H9 (cell line): ENCODE measurements at regions not wholly inside any gene's neighbourhood (a gene's known extent, or its start where the extent isn't known, plus 50 kb on each side); places are given as distances from the start of the nearest gene placed in this dataset.

Experiments used
- DNase-seq: peaks from one replicate; pipeline ENCODE4 v3.0.0-alpha.2; 2017
- H2AFZ ChIP-seq: one replicate; pipeline ENCODE4 v1.6.1; 2013; ENCODE audit warnings: mild to moderate bottlenecking, low read length, control low read depth, moderate library complexity
- H2AK5ac ChIP-seq: 2 replicates; pipeline ENCODE4 v1.6.1; 2013; ENCODE audit warnings: low read length, control low read depth, mixed read lengths; ENCODE audit not compliant: insufficient read length
- H2BK120ac ChIP-seq: one replicate; pipeline ENCODE4 v1.6.1; 2013; ENCODE audit warnings: low read depth, mild to moderate bottlenecking, low read length, control low read depth, inconsistent platforms; ENCODE audit not compliant: poor library complexity, severe bottlenecking
- H2BK12ac ChIP-seq: 2 replicates; pipeline ENCODE4 v1.6.1; 2013; ENCODE audit warnings: low read length, control low read depth, mixed read lengths, low read depth; ENCODE audit not compliant: insufficient read length
- H2BK15ac ChIP-seq: 2 replicates; pipeline ENCODE4 v1.6.1; 2013; ENCODE audit warnings: low read depth, low read length, control low read depth
- H2BK20ac ChIP-seq: one replicate; pipeline ENCODE4 v1.6.1; 2013; ENCODE audit warnings: low read depth, mild to moderate bottlenecking, low read length, control low read depth, inconsistent platforms; ENCODE audit not compliant: poor library complexity, severe bottlenecking
- H2BK5ac ChIP-seq: 2 replicates; pipeline ENCODE4 v1.6.1; 2013; ENCODE audit warnings: low read length, control low read depth, mixed read lengths; ENCODE audit not compliant: insufficient read length
- H3K14ac ChIP-seq: 2 replicates; pipeline ENCODE4 v1.6.1; 2013; ENCODE audit warnings: low read length, control low read depth; ENCODE audit not compliant: insufficient read depth
- H3K18ac ChIP-seq: 2 replicates; pipeline ENCODE4 v1.6.1; 2013; ENCODE audit warnings: low read depth, mild to moderate bottlenecking, mixed read lengths, low read length, control low read depth; ENCODE audit not compliant: insufficient read length
- H3K23ac ChIP-seq: 2 replicates; pipeline ENCODE4 v1.6.1; 2013; ENCODE audit warnings: low read length, control low read depth, mixed read lengths, low read depth; ENCODE audit not compliant: insufficient read length
- H3K23me2 ChIP-seq: 2 replicates; pipeline ENCODE4 v1.6.1; 2013; ENCODE audit warnings: low read depth, mild to moderate bottlenecking, mixed read lengths, low read length, control low read depth; ENCODE audit not compliant: insufficient read length, poor library complexity, severe bottlenecking
- H3K27ac ChIP-seq: 2 replicates; pipeline ENCODE4 v1.5.1; 2013; ENCODE audit warnings: low read length, control low read depth, mixed read lengths, low read depth; ENCODE audit not compliant: insufficient read length
- H3K27me3 ChIP-seq: 2 replicates; pipeline ENCODE4 v1.6.1; 2013; ENCODE audit warnings: low read length, control low read depth, inconsistent platforms; ENCODE audit not compliant: insufficient read depth
- H3K4ac ChIP-seq: 2 replicates; pipeline ENCODE4 v1.6.1; 2013; ENCODE audit warnings: low read depth, mild to moderate bottlenecking, control low read depth, inconsistent platforms, low read length, moderate library complexity
- H3K4me1 ChIP-seq: 2 replicates; pipeline ENCODE4 v1.6.1; 2013; ENCODE audit warnings: low read length, control low read depth, inconsistent platforms; ENCODE audit not compliant: insufficient read depth
- H3K4me2 ChIP-seq: 2 replicates; pipeline ENCODE4 v1.6.1; 2013; ENCODE audit warnings: low read length, control low read depth, mixed read lengths; ENCODE audit not compliant: insufficient read length, insufficient read depth
- H3K56ac ChIP-seq: 2 replicates; pipeline ENCODE4 v1.6.1; 2013; ENCODE audit warnings: low read depth, mild to moderate bottlenecking, mixed read lengths, low read length, control low read depth; ENCODE audit not compliant: insufficient read length
- H3K79me1 ChIP-seq: 2 replicates; pipeline ENCODE4 v1.6.1; 2013; ENCODE audit warnings: low read depth, mild to moderate bottlenecking, moderate library complexity, low read length, control low read depth, inconsistent platforms; ENCODE audit not compliant: insufficient read depth, poor library complexity, severe bottlenecking
- H3K79me2 ChIP-seq: 2 replicates; pipeline ENCODE4 v1.6.1; 2013; ENCODE audit warnings: low read length, control low read depth, inconsistent platforms; ENCODE audit not compliant: insufficient read depth
- H3K9ac ChIP-seq: 2 replicates; pipeline ENCODE4 v1.6.1; 2013; ENCODE audit warnings: low read length, control low read depth, mixed read lengths; ENCODE audit not compliant: insufficient read length; ENCODE audit errors: extremely low read depth
- H3K9me3 ChIP-seq: one replicate; pipeline ENCODE4 v1.6.1; 2013; ENCODE audit warnings: low read depth, low read length, inconsistent platforms; ENCODE audit not compliant: control insufficient read depth
- H3T11ph ChIP-seq: one replicate; pipeline ENCODE4 v1.6.1; 2013; ENCODE audit warnings: mild to moderate bottlenecking, low read length, control low read depth, inconsistent platforms
- H4K20me1 ChIP-seq: one replicate; pipeline ENCODE4 v1.6.1; 2013; ENCODE audit not compliant: control insufficient read depth, insufficient read length, insufficient read depth
- H4K5ac ChIP-seq: 2 replicates; pipeline ENCODE4 v1.6.1; 2013; ENCODE audit warnings: low read depth, mild to moderate bottlenecking, mixed read lengths, low read length, control low read depth; ENCODE audit not compliant: insufficient read length
- H4K8ac ChIP-seq: replicated peaks from 2 replicates; pipeline ENCODE4 v1.6.1; 2013; ENCODE audit warnings: low read length, control low read depth, mixed read lengths, low read depth; ENCODE audit not compliant: insufficient read length
- H4K91ac ChIP-seq: 2 replicates; pipeline ENCODE4 v1.6.1; 2013; ENCODE audit warnings: low read depth, mild to moderate bottlenecking, moderate library complexity, mixed read lengths, low read length, control low read depth; ENCODE audit not compliant: insufficient read length
- H3K27ac Mint-ChIP-seq, 3 experiments: 2 replicates in 2 of 3; 3 replicates in 1 of 3; pipeline ENCODE4 v1.8.0; 2020 to 2021; ENCODE audit warnings: mixed read lengths in 3 of 3, mild to moderate bottlenecking in 1 of 3, moderate library complexity in 1 of 3
- H3K27me3 Mint-ChIP-seq: 2 replicates; pipeline ENCODE4 v1.8.0; 2021; ENCODE audit warnings: low read depth, mild to moderate bottlenecking, moderate library complexity, mixed read lengths
- H3K36me3 Mint-ChIP-seq, 3 experiments: 2 replicates in 2 of 3; 3 replicates in 1 of 3; pipeline ENCODE4 v1.8.0; 2020 to 2021; ENCODE audit warnings: low read depth in 3 of 3, mixed read lengths in 3 of 3; ENCODE audit not compliant: insufficient read depth in 1 of 3
- H3K4me1 Mint-ChIP-seq, 2 experiments: 2 replicates each; pipeline ENCODE4 v1.8.0; 2020; ENCODE audit warnings: mixed read lengths in 2 of 2
- H3K4me3 Mint-ChIP-seq, 2 experiments: 2 replicates in 1 of 2; 3 replicates in 1 of 2; pipeline ENCODE4 v1.8.0; 2020 to 2021; ENCODE audit warnings: mild to moderate bottlenecking in 2 of 2, mixed read lengths in 2 of 2, moderate library complexity in 1 of 2
- H3K9me3 Mint-ChIP-seq, 2 experiments: 2 replicates in 1 of 2; 3 replicates in 1 of 2; pipeline ENCODE4 v1.8.0; 2020; ENCODE audit warnings: mild to moderate bottlenecking in 2 of 2, mixed read lengths in 2 of 2, moderate library complexity in 1 of 2
- WGBS: extraction: QIAGEN DNeasy Blood & Tissue Kit; methylation state at CpG from one replicate; pipeline ENCODE4 v1.1.7; 2013; ENCODE audit warnings: missing lambda C conversion rate, low lambda C conversion rate, mixed read lengths; ENCODE audit not compliant: insufficient read length; ENCODE audit errors: extremely low coverage; 5-methylcytosine and 5-hydroxymethylcytosine counted together
- TF ChIP-seq, protein P1 (sequence below): fragments of 200-600 bp; sonication (generic); conservative IDR thresholded peaks from 3 replicates; pipeline ENCODE4 v1.8.0; 2021; ENCODE audit warnings: antibody characterized with exemption, mild to moderate bottlenecking

- DNase-seq: no peak
- no peaks in the 10 kb centered on the region for H4K20me1 ChIP-seq
- H3K9ac ChIP-seq: no peak overlapping the region
- H3K23me2 ChIP-seq: no peaks in the 10 kb centered on the region
- Mint-ChIP-seq H3K36me3 (no peaks in the 10 kb centered on the region), H3K27ac (no peak overlapping the region), H3K4me1 (peaks cover 5 to 6% of the 10 kb centered on the region in 2 experiments), H3K4me3 (no peak overlapping the region), H3K9me3 (no peaks in the 10 kb centered on the region), H3K27me3 (no peaks in the 10 kb centered on the region)
- H3K56ac ChIP-seq: no peak overlapping the region
- no peak overlapping the region for H3K27ac ChIP-seq
- no peaks in the 10 kb centered on the region for H3K4me1 ChIP-seq
- no peaks in the 10 kb centered on the region for H3K79me2 ChIP-seq
- no peak overlapping the region for H3K4me2 ChIP-seq
- no peak overlapping the region for H2BK5ac ChIP-seq
- H3K27me3 ChIP-seq: no peaks in the 10 kb centered on the region
- no peak overlapping the region for H2BK12ac ChIP-seq
- H4K5ac ChIP-seq: no peak overlapping the region
- no peak overlapping the region for H4K91ac ChIP-seq
- no peak overlapping the region for H2BK120ac ChIP-seq
- H3K14ac ChIP-seq: no peak overlapping the region
- H2BK20ac ChIP-seq: no peak overlapping the region
- H4K8ac ChIP-seq: no peak overlapping the region
- no peak overlapping the region for H2AK5ac ChIP-seq
- no peak overlapping the region for H2BK15ac ChIP-seq
- H3K9me3 ChIP-seq: no peaks in the 10 kb centered on the region
- no peak overlapping the region for H3K23ac ChIP-seq
- H3T11ph ChIP-seq: no peak overlapping the region
- TF ChIP-seq, protein P1, sequence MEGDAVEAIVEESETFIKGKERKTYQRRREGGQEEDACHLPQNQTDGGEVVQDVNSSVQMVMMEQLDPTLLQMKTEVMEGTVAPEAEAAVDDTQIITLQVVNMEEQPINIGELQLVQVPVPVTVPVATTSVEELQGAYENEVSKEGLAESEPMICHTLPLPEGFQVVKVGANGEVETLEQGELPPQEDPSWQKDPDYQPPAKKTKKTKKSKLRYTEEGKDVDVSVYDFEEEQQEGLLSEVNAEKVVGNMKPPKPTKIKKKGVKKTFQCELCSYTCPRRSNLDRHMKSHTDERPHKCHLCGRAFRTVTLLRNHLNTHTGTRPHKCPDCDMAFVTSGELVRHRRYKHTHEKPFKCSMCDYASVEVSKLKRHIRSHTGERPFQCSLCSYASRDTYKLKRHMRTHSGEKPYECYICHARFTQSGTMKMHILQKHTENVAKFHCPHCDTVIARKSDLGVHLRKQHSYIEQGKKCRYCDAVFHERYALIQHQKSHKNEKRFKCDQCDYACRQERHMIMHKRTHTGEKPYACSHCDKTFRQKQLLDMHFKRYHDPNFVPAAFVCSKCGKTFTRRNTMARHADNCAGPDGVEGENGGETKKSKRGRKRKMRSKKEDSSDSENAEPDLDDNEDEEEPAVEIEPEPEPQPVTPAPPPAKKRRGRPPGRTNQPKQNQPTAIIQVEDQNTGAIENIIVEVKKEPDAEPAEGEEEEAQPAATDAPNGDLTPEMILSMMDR: no peak
- no peak overlapping the region for H3K18ac ChIP-seq
- no peak overlapping the region for H3K4ac ChIP-seq
- H2AFZ ChIP-seq: no peak overlapping the region
- WGBS: no CpG with 5 or more reads among the region's 3 CpGs
- H3K79me1 ChIP-seq: no peaks in the 10 kb centered on the region
These were observed 350.7 kb upstream of the SASH1 start for GRCh38 chr6:147991961-147992360.
